Spleen (tissue), 11 donors: ENCODE measurements at regions not wholly inside any gene's neighbourhood (a gene's known extent, or its start where the extent isn't known, plus 50 kb on each side); places are given as distances from the start of the nearest gene placed in this dataset.
"Not testable (repeated sequence)": the region's sequence is repeated elsewhere in the genome, so short reads cannot be mapped to it uniquely, and the experiment has no call there.

ENCODE experiments used
- DNase-seq: peaks from one replicate; pipeline ENCODE4 v3.0.0-alpha.2; 2020
- H3K27ac ChIP-seq, 8 donors: fragments of 200-600 bp; sonication (generic) in 7 of 8; 1 replicate in 4 of 8; 2 replicates in 4 of 8; pipeline versions ENCODE4 v1.5.0 to v1.8.0; 2016 to 2021; ENCODE audit warnings: inconsistent platforms in 4 of 8, mild to moderate bottlenecking in 4 of 8, moderate library complexity in 1 of 8
- H3K27me3 ChIP-seq, 7 donors: fragments of 200-600 bp; sonication (generic) in 6 of 7; replicated peaks in 1 of 7; 1 replicate in 4 of 7; 2 replicates in 3 of 7; pipeline versions ENCODE4 v1.5.0 to v1.8.0; 2016 to 2021; ENCODE audit warnings: inconsistent platforms in 3 of 7, mild to moderate bottlenecking in 1 of 7
- H3K36me3 ChIP-seq, 6 donors: fragments of 200-600 bp; sonication (generic) in 5 of 6; 1 replicate in 4 of 6; 2 replicates in 2 of 6; pipeline versions ENCODE4 v1.5.0 to v1.8.0; 2016 to 2021; ENCODE audit warnings: inconsistent platforms in 2 of 6
- H3K4me1 ChIP-seq, 6 donors: fragments of 200-600 bp; sonication (generic) in 5 of 6; 1 replicate in 3 of 6; 2 replicates in 3 of 6; pipeline versions ENCODE4 v1.5.0 to v1.8.0; 2016 to 2021; ENCODE audit warnings: inconsistent platforms in 3 of 6
- H3K4me3 ChIP-seq, 8 donors: fragments of 200-600 bp; sonication (generic) in 7 of 8; 1 replicate in 4 of 8; 2 replicates in 4 of 8; pipeline versions ENCODE4 v1.5.0 to v1.8.0; 2016 to 2021; ENCODE audit warnings: inconsistent platforms in 4 of 8, mild to moderate bottlenecking in 4 of 8, moderate library complexity in 2 of 8
- H3K9me3 ChIP-seq, 8 donors: fragments of 200-600 bp; sonication (generic) in 7 of 8; 1 replicate in 4 of 8; 2 replicates in 4 of 8; pipeline versions ENCODE4 v1.5.0 to v1.8.0; 2016 to 2021; ENCODE audit warnings: inconsistent platforms in 4 of 8
- CTCF ChIP-seq, 11 experiments: fragments of 200-600 bp in 7 of 11; fragments of 450-650 bp in 4 of 11; sonication (generic) in 4 of 11; IDR thresholded peaks in 8 of 11; conservative IDR thresholded peaks in 3 of 11; 1 replicate in 7 of 11; 2 replicates in 4 of 11; pipeline versions ENCODE4 v1.4.0 to v1.8.0; 2016 to 2021; ENCODE audit warnings: antibody characterized with exemption in 11 of 11, inconsistent platforms in 4 of 11, mild to moderate bottlenecking in 1 of 11
- POLR2A ChIP-seq, 3 donors: fragments of 450-650 bp; IDR thresholded peaks; one replicate each; pipeline ENCODE4 v1.5.1; 2017; ENCODE audit warnings: antibody characterized with exemption in 3 of 3, mild to moderate bottlenecking in 1 of 3
- POLR2AphosphoS5 ChIP-seq, 3 donors: sonication (generic); formaldehyde crosslinking; IDR thresholded peaks; one replicate each; pipeline ENCODE4 v1.5.1; 2017; ENCODE audit warnings: antibody characterized with exemption in 3 of 3
- WGBS, 5 donors: extraction: QIAGEN DNeasy Blood & Tissue Kit in 3 of 5; methylation state at CpG; one replicate each; pipeline versions ENCODE4 v1.1.5 to v1.1.7; 2013 to 2018; 5-methylcytosine and 5-hydroxymethylcytosine counted together
- intact Hi-C: fragments of 100-400 bp; cut with DNase I; formaldehyde crosslinking; loops from one replicate; pipeline ENCODE4 v1.15.0; 2023; ENCODE audit warnings: low total_unique reads
- donor health status: healthy with polysubstance abuse.
- donor health status: DM: no; HTN: no; CAD: no; lungs with moderate emphysema.
- donor health status: DM: no; HTN: no; CAD: no.
- donor health status: Bipolar disorder and iron deficiency.
- donor health status: healthy.
- donor health status: DM: no; HTN: no; CAD: no.
- donor health status: DM: yes; HTN: yes; CAD: no.

DNA sequence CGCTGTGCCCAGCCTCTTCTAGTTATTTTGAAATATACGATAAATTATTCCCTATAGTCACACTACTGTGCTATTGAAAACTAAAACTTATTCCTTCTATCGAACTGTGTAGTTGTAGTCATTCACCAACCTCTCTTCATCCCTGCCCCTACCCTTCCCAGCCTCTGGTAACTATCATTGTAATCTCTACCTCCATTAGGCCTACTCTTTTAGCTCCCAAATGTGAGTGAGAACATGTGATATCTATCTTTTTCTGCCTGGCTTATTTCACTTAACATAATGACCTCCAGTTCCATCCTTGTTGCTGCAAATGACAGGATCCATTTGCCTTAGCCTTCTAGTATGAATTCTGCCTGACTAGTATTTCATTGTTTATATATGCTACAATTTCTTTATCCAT, 127.4 kb downstream of the PSAT1 start:
- Histone ChIP-seq H3K9me3 (peaks cover 0 to 7% (median 4%) of the 10 kb centered on the region in 8 donors), H3K4me3 (no peak overlapping the region), H3K4me1 (no peaks in the 10 kb centered on the region), H3K27me3 (no peaks in the 10 kb centered on the region), H3K36me3 (no peaks in the 10 kb centered on the region), H3K27ac (no peak overlapping the region)
- DNase-seq: no peak
- WGBS, 5 donors: 86 to 97% (median 93%) methylated on average over 3 of the region's 3 CpGs
- intact Hi-C loops: no loop called here
- no peak for TF ChIP-seq CTCF (IDR thresholded peaks at IDR 0.05 in 8 of 11, conservative IDR thresholded peaks at IDR 0.05 in 3 of 11)
- no peak for TF ChIP-seq POLR2A (IDR thresholded peaks at IDR 0.05)
- no peak for TF ChIP-seq POLR2AphosphoS5 (IDR thresholded peaks at IDR 0.05)

GRCh38 chr9:78428640-78429039, 131.7 kb downstream of the PSAT1 start:
- TF ChIP-seq POLR2AphosphoS5 (IDR thresholded peaks at IDR 0.05): no peak
- no peak for TF ChIP-seq POLR2A (IDR thresholded peaks at IDR 0.05)
- H3K36me3 ChIP-seq: no peaks in the 10 kb centered on the region
- no peaks in the 10 kb centered on the region for H3K27me3 ChIP-seq
- intact Hi-C loops: no loop called here
- peaks cover 0 to 29% (median 13%) of the 10 kb centered on the region in 8 donors for H3K9me3 ChIP-seq
- H3K27ac ChIP-seq: no peak overlapping the region
- DNase-seq: no peak
- 66 to 82% (median 76%) methylated on average over 2 of the region's 2 CpGs for WGBS, 5 donors
- no peaks in the 10 kb centered on the region for H3K4me1 ChIP-seq
- no peak overlapping the region for H3K4me3 ChIP-seq

- intact Hi-C loops: no loop called here
- no peaks in the 10 kb centered on the region for H3K4me1 ChIP-seq
- no peak overlapping the region for H3K4me3 ChIP-seq
- H3K9me3 ChIP-seq: peaks cover 0 to 29% (median 13%) of the 10 kb centered on the region in 8 donors
- WGBS, 5 donors: 85 to 94% (median 89%) methylated on average over 3 of the region's 3 CpGs
- H3K27ac ChIP-seq: no peak overlapping the region
- TF ChIP-seq POLR2A (IDR thresholded peaks at IDR 0.05) (no peak), CTCF (IDR thresholded peaks at IDR 0.05 in 8 of 11, conservative IDR thresholded peaks at IDR 0.05 in 3 of 11) (no peak), POLR2AphosphoS5 (IDR thresholded peaks at IDR 0.05) (no peak)
- peaks cover 0 to 9% (median 0%) of the 10 kb centered on the region in 7 donors for H3K27me3 ChIP-seq
- no peaks in the 10 kb centered on the region for H3K36me3 ChIP-seq
- no peak for DNase-seq
Observed at GRCh38 chr9:78430387-78430786, 133.5 kb downstream of the PSAT1 start.

GRCh38 chr9:78431039-78431438, 134.1 kb downstream of the PSAT1 start:
- H3K4me1 ChIP-seq, H3K4me3 ChIP-seq, H3K27ac ChIP-seq, H3K36me3 ChIP-seq, DNase-seq, intact Hi-C loops: not testable (repeated sequence)
- Histone ChIP-seq H3K9me3 (peaks cover 0 to 29% (median 13%) of the 10 kb centered on the region in 8 donors), H3K27me3 (peaks cover 0 to 15% (median 0%) of the 10 kb centered on the region in 7 donors)
- 80 to 91% (median 86%) methylated on average over 6 of the region's 6 CpGs for WGBS, 5 donors

DNA sequence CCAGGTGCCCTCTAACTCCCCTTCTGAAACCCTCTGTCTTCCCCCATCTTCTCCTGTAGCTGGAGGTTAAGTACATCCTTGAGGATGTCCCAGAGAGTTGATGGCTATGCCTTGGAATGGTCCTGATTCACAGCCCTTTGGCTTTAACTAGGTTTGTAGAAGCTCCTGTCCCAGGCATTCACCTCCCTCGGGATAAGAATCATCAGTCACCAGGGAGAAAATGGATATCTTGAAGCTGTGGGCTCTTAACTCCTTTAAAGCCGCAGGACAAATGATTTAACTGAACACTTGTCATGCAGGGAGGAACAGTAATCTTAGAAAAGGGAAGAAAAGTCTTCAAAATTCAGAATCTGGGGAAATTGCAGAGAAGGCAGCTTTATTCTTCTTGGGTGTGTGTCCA, 139.9 kb downstream of the PSAT1 start:
- WGBS, 5 donors: 64 to 88% (median 69%) methylated on average over 2 of the region's 2 CpGs
- Histone ChIP-seq H3K4me3 (no peak overlapping the region), H3K4me1 (peaks cover 0 to 9% (median 6%) of the 10 kb centered on the region in 6 donors), H3K36me3 (no peaks in the 10 kb centered on the region), H3K9me3 (no peaks in the 10 kb centered on the region), H3K27me3 (peaks cover 0 to 52% (median 3%) of the 10 kb centered on the region in 7 donors), H3K27ac (no peak overlapping the region)
- DNase-seq: no peak
- intact Hi-C loops: no loop called here
- TF ChIP-seq CTCF (IDR thresholded peaks at IDR 0.05 in 8 of 11, conservative IDR thresholded peaks at IDR 0.05 in 3 of 11) (no peak), POLR2AphosphoS5 (IDR thresholded peaks at IDR 0.05) (no peak), POLR2A (IDR thresholded peaks at IDR 0.05) (no peak)
